ENCODE measurements at regions not wholly inside any gene's neighbourhood (a gene's known extent, or its start where the extent isn't known, plus 50 kb on each side); places are given as distances from the start of the nearest gene placed in this dataset.
A peak's percentile ranks its signal among the peaks of the same experiment; 100 is the strongest.

DNA sequence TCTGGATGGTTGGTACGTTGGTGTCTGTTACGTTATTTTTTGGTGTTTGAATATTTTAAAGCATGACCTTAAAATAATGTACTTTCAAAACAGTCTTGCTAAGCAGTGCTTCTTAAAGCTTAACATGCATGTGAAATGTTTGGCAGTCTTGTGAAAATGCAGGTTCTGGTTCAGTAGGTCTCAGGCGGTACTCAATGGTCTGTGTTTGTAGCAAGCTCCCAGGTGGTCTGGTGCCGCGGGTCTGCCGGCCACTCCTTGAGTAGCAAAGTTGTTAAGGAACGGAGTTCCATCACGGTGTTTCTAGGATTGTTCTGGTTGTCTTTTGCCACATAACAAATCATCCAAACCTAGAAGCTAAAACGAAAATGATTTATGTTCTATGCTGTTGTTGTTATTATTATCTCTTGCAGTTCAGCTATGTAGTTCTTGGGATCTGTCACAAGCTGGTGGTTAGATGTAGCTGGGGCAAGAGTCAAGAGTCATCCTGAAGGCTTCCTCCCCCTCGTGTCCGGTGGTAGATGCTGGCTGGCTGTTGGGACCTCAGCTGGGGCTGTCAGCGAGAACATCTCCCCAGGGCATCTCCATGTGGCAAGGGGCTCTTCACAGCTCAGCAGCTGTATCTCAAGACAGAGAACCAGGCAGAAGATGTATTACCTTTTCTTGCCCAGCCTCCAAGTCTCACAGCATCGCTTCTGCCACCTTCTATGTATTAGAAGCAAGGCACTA, 186.8 kb downstream of the PALM2AKAP2 start:
- Histone ChIP-seq H3K4me3 (no peak overlapping the region), H3K27me3 (no peaks in the 10 kb centered on the region), H2AFZ (no peak overlapping the region), H3K4me2 (no peak overlapping the region), H3K36me3 (replicated peaks; ENCODE audit: insufficient read depth, low read depth) (no peaks in the 10 kb centered on the region), H4K20me1 (ENCODE audit: insufficient read depth, poor library complexity, severe bottlenecking) (no peaks in the 10 kb centered on the region), H3K9me3 (ENCODE audit: low read depth) (no peaks in the 10 kb centered on the region), H3K27ac (no peak overlapping the region), H3K79me2 (no peaks in the 10 kb centered on the region), H3K4me1 (ENCODE audit: insufficient read depth) (no peaks in the 10 kb centered on the region), H3K9me2 (replicated peaks; ENCODE audit: insufficient read depth) (no peaks in the 10 kb centered on the region)
- DNase-seq (ENCODE audit: low spot score), result no peak
- WGBS (ENCODE audit: low lambda C conversion rate, missing lambda C conversion rate), result 94% methylated on average over 13 of the region's 13 CpGs
- TF ChIP-seq, protein P1, sequence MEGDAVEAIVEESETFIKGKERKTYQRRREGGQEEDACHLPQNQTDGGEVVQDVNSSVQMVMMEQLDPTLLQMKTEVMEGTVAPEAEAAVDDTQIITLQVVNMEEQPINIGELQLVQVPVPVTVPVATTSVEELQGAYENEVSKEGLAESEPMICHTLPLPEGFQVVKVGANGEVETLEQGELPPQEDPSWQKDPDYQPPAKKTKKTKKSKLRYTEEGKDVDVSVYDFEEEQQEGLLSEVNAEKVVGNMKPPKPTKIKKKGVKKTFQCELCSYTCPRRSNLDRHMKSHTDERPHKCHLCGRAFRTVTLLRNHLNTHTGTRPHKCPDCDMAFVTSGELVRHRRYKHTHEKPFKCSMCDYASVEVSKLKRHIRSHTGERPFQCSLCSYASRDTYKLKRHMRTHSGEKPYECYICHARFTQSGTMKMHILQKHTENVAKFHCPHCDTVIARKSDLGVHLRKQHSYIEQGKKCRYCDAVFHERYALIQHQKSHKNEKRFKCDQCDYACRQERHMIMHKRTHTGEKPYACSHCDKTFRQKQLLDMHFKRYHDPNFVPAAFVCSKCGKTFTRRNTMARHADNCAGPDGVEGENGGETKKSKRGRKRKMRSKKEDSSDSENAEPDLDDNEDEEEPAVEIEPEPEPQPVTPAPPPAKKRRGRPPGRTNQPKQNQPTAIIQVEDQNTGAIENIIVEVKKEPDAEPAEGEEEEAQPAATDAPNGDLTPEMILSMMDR (IDR thresholded peaks at IDR 0.05; ENCODE audit: poor library complexity), result no peak
- TF ChIP-seq EZH2 (IDR thresholded peaks at IDR 0.05; ENCODE audit: borderline replicate concordance), result no peak
- no peak for TF ChIP-seq EZH2phosphoT487 (IDR thresholded peaks at IDR 0.05; ENCODE audit: low read depth, severe bottlenecking, unreplicated experiment)

DNA sequence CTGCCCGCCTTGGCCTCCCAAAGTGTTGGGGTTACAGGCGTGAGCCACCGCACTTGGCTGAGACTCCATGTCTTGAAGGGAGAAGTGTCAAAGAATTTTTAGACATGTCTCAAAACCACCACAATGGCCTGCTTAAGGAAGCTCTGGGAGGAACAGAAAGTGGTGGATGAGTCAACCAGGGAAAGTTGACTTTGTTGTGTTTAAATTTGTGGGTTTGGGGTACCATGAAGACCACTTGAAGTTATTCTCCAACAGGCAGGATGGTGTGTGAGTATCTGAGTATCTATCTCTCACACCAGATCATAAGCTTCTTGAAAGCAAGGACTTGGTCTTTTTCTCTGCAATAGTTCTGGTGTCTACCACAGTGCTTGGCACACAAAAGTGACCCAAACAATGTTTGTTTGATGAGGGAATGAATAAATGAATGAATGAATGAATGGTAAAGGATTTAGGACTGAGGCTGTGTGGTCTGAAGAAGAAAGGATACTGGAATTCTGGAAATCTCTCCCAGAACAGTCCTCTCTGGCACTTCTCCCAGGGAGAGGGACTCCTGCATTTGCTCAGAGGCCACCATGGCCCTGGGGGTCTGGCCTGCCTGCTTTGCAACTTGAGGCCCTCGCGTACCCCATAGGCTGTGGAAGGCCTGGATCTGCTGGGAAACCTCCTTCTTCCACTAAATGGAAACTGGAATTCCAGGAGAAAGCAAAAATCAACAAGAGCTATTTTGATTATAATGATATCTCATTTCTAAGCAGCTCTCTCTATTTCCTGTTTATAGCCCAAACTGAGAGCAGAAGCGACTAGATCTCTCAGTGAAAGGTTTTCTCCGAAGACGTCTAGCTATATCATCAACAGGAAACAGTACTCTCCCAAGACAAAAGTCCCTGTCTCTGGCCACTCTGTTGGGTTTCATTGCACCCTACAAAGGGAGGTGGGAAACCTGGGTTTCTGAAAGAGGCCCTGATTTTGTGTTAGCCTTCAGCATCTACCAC, 187.9 kb downstream of the PALM2AKAP2 start:
- Histone ChIP-seq H3K4me1 (ENCODE audit: insufficient read depth) (no peaks in the 10 kb centered on the region), H3K4me3 (no peak overlapping the region), H3K27ac (peak overlapping the region; percentile 1), H3K9me2 (replicated peaks; ENCODE audit: insufficient read depth) (no peaks in the 10 kb centered on the region), H4K20me1 (ENCODE audit: insufficient read depth, poor library complexity, severe bottlenecking) (no peaks in the 10 kb centered on the region), H2AFZ (no peak overlapping the region), H3K4me2 (no peak overlapping the region), H3K79me2 (no peaks in the 10 kb centered on the region), H3K36me3 (replicated peaks; ENCODE audit: insufficient read depth, low read depth) (no peaks in the 10 kb centered on the region), H3K9me3 (ENCODE audit: low read depth) (no peaks in the 10 kb centered on the region), H3K27me3 (no peaks in the 10 kb centered on the region)
- DNase-seq (ENCODE audit: low spot score), result no peak
- TF ChIP-seq EZH2 (IDR thresholded peaks at IDR 0.05; ENCODE audit: borderline replicate concordance), result no peak
- no peak for TF ChIP-seq EZH2phosphoT487 (IDR thresholded peaks at IDR 0.05; ENCODE audit: low read depth, severe bottlenecking, unreplicated experiment)
- WGBS (ENCODE audit: low lambda C conversion rate, missing lambda C conversion rate), result 71% methylated on average over 8 of the region's 8 CpGs

DNA sequence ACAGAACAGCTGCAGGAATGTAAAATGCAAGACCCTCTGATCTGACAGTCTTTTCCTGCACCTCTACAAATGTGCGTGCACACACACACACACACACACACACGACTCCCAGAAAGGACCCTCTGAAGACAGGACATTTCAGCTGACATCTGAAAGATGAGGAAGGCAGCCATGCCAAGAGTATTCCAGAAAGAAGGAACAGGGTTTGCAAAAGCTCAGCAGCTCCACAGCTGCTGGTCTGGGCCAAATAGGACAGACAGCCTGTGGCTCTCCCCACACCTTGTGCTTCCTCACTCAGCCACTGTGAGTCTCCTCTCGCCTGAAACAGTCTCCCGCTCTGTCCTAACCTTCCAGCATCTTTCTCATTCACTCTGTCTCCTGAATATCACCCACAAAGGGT, 189.0 kb downstream of the PALM2AKAP2 start:
- Histone ChIP-seq H4K20me1 (ENCODE audit: insufficient read depth, poor library complexity, severe bottlenecking) (no peaks in the 10 kb centered on the region), H3K9me3 (ENCODE audit: low read depth) (no peaks in the 10 kb centered on the region), H3K27ac (no peak overlapping the region), H3K27me3 (no peaks in the 10 kb centered on the region), H3K79me2 (no peaks in the 10 kb centered on the region), H3K9me2 (replicated peaks; ENCODE audit: insufficient read depth) (no peaks in the 10 kb centered on the region), H3K4me1 (ENCODE audit: insufficient read depth) (no peaks in the 10 kb centered on the region), H3K4me3 (no peak overlapping the region), H3K36me3 (replicated peaks; ENCODE audit: insufficient read depth, low read depth) (no peaks in the 10 kb centered on the region), H3K4me2 (no peak overlapping the region), H2AFZ (no peak overlapping the region)
- WGBS (ENCODE audit: low lambda C conversion rate, missing lambda C conversion rate), result 68% methylated on average over 4 of the region's 4 CpGs
- DNase-seq (ENCODE audit: low spot score), result peak; percentile 47
- TF ChIP-seq, protein P1 (IDR thresholded peaks at IDR 0.05; ENCODE audit: poor library complexity), result peak; percentile 29
- TF ChIP-seq EZH2 (IDR thresholded peaks at IDR 0.05; ENCODE audit: borderline replicate concordance), result no peak

All from hepatocyte (in vitro differentiated cells).